Vagina (tissue), 2 donors: ENCODE measurements at regions not wholly inside any gene's neighbourhood (a gene's known extent, or its start where the extent isn't known, plus 50 kb on each side); places are given as distances from the start of the nearest gene placed in this dataset.
"Not testable (repeated sequence)": the region's sequence is repeated elsewhere in the genome, so short reads cannot be mapped to it uniquely, and the experiment has no call there.

Experiments
- POLR2AphosphoS5 ChIP-seq, 2 donors: sonication (generic); formaldehyde crosslinking; IDR thresholded peaks; one replicate each; pipeline ENCODE4 v1.9.0; 2017; ENCODE audit warnings: antibody characterized with exemption in 2 of 2, mild to moderate bottlenecking in 2 of 2, low read depth in 1 of 2; ENCODE audit not compliant: insufficient read depth in 1 of 2
- TF ChIP-seq, protein P1 (sequence below), 3 experiments: fragments of 450-650 bp in 2 of 3; fragments of 200-600 bp in 1 of 3; sonication (generic) in 1 of 3; IDR thresholded peaks; one replicate each; pipeline ENCODE4 v1.5.1; 2017 to 2019; ENCODE audit warnings: antibody characterized with exemption in 3 of 3, mild to moderate bottlenecking in 2 of 3, moderate library complexity in 2 of 3

- TF ChIP-seq, protein P1, sequence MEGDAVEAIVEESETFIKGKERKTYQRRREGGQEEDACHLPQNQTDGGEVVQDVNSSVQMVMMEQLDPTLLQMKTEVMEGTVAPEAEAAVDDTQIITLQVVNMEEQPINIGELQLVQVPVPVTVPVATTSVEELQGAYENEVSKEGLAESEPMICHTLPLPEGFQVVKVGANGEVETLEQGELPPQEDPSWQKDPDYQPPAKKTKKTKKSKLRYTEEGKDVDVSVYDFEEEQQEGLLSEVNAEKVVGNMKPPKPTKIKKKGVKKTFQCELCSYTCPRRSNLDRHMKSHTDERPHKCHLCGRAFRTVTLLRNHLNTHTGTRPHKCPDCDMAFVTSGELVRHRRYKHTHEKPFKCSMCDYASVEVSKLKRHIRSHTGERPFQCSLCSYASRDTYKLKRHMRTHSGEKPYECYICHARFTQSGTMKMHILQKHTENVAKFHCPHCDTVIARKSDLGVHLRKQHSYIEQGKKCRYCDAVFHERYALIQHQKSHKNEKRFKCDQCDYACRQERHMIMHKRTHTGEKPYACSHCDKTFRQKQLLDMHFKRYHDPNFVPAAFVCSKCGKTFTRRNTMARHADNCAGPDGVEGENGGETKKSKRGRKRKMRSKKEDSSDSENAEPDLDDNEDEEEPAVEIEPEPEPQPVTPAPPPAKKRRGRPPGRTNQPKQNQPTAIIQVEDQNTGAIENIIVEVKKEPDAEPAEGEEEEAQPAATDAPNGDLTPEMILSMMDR (IDR thresholded peaks at IDR 0.05) = not testable (repeated sequence)
- TF ChIP-seq POLR2AphosphoS5 (IDR thresholded peaks at IDR 0.05; ENCODE audit: insufficient read depth in 1 of 2, low read depth in 1 of 2) = not testable (repeated sequence)
Measured at GRCh38 chrX:138807400-138807799, 95.9 kb upstream of the FGF13 start.
